Liver (tissue), 8 donors: ENCODE measurements at regions not wholly inside any gene's neighbourhood (a gene's known extent, or its start where the extent isn't known, plus 50 kb on each side); places are given as distances from the start of the nearest gene placed in this dataset.

Experiments used
- DNase-seq: peaks from one replicate; pipeline ENCODE4 v3.0.0-alpha.2; 2017; ENCODE audit warnings: low spot score
- H3K27ac ChIP-seq, 2 donors: one replicate each; pipeline ENCODE4 v1.7.0; 2013; ENCODE audit warnings: inconsistent platforms in 2 of 2, low read length in 2 of 2, control low read depth in 1 of 2, low read depth in 1 of 2, mild to moderate bottlenecking in 1 of 2
- H3K27me3 ChIP-seq, 4 donors: one replicate each; pipeline versions ENCODE4 v1.6.1 to v1.7.0; 2013; ENCODE audit warnings: low read length in 3 of 4, inconsistent platforms in 1 of 4, mild to moderate bottlenecking in 1 of 4, moderate library complexity in 1 of 4; ENCODE audit not compliant: control insufficient read depth in 4 of 4, insufficient read depth in 4 of 4
- H3K36me3 ChIP-seq, 4 donors: one replicate each; pipeline versions ENCODE4 v1.6.1 to v1.7.0; 2013; ENCODE audit warnings: low read length in 3 of 4, mild to moderate bottlenecking in 3 of 4, low read depth in 1 of 4, moderate library complexity in 1 of 4; ENCODE audit not compliant: control insufficient read depth in 4 of 4, insufficient read depth in 3 of 4
- H3K4me1 ChIP-seq, 4 donors: one replicate each; pipeline versions ENCODE4 v1.6.1 to v1.7.0; 2013; ENCODE audit warnings: low read length in 3 of 4, mild to moderate bottlenecking in 3 of 4, moderate library complexity in 1 of 4; ENCODE audit not compliant: control insufficient read depth in 4 of 4, insufficient read depth in 4 of 4
- H3K4me3 ChIP-seq, 3 donors: one replicate each; pipeline versions ENCODE4 v1.6.1 to v1.7.0; 2013; ENCODE audit warnings: low read length in 3 of 3, control low read depth in 1 of 3, low read depth in 1 of 3, mild to moderate bottlenecking in 1 of 3
- H3K9ac ChIP-seq, 2 donors: one replicate each; pipeline ENCODE4 v1.7.0; 2013; ENCODE audit warnings: low read length in 2 of 2, mild to moderate bottlenecking in 2 of 2, moderate library complexity in 2 of 2, control low read depth in 1 of 2, low read depth in 1 of 2
- H3K9me3 ChIP-seq, 4 donors: one replicate each; pipeline versions ENCODE4 v1.6.1 to v1.7.0; 2013; ENCODE audit warnings: low read length in 3 of 4; ENCODE audit not compliant: control insufficient read depth in 4 of 4
- EGR1 ChIP-seq, 2 donors: IDR thresholded peaks; 2 replicates each; pipeline ENCODE4 v1.6.1; 2016 to 2018; ENCODE audit warnings: antibody characterized with exemption in 2 of 2, low read depth in 2 of 2
- FOXA1 ChIP-seq: IDR thresholded peaks from 2 replicates; pipeline ENCODE4 v1.6.1; 2016; ENCODE audit warnings: antibody characterized with exemption
- FOXA2 ChIP-seq: IDR thresholded peaks from 2 replicates; pipeline ENCODE4 v1.6.1; 2016; ENCODE audit warnings: antibody characterized with exemption
- GABPA ChIP-seq, 2 donors: IDR thresholded peaks in 1 of 2; conservative IDR thresholded peaks in 1 of 2; 2 replicates each; pipeline ENCODE4 v1.6.1; 2016; ENCODE audit warnings: antibody characterized with exemption in 2 of 2, mild to moderate bottlenecking in 1 of 2, moderate library complexity in 1 of 2
- HNF4A ChIP-seq, 2 donors: conservative IDR thresholded peaks; 2 replicates each; pipeline ENCODE4 v1.6.1; 2016; ENCODE audit warnings: antibody characterized with exemption in 2 of 2, mild to moderate bottlenecking in 2 of 2
- HNF4G ChIP-seq: IDR thresholded peaks from 2 replicates; pipeline ENCODE4 v1.6.1; 2016; ENCODE audit warnings: antibody characterized with exemption
- JUND ChIP-seq, 2 donors: IDR thresholded peaks; 2 replicates each; pipeline ENCODE4 v1.6.1; 2016; ENCODE audit warnings: antibody characterized with exemption in 2 of 2
- NR2F2 ChIP-seq: IDR thresholded peaks from 2 replicates; pipeline ENCODE4 v1.6.1; 2016; ENCODE audit warnings: antibody characterized with exemption
- RAD21 ChIP-seq, 2 donors: IDR thresholded peaks; 2 replicates each; pipeline ENCODE4 v1.6.1; 2016; ENCODE audit warnings: antibody characterized with exemption in 2 of 2, mild to moderate bottlenecking in 2 of 2
- RXRA ChIP-seq, 2 donors: IDR thresholded peaks; 2 replicates each; pipeline ENCODE4 v1.6.1; 2017 to 2018; ENCODE audit warnings: antibody characterized with exemption in 2 of 2, mild to moderate bottlenecking in 1 of 2
- SP1 ChIP-seq: IDR thresholded peaks from 2 replicates; pipeline ENCODE4 v1.6.1; 2018; ENCODE audit warnings: antibody characterized with exemption, mild to moderate bottlenecking
- TAF1 ChIP-seq: conservative IDR thresholded peaks from 2 replicates; pipeline ENCODE4 v1.6.1; 2016; ENCODE audit warnings: antibody characterized with exemption, mild to moderate bottlenecking
- YY1 ChIP-seq: IDR thresholded peaks from 2 replicates; pipeline ENCODE4 v1.6.1; 2016; ENCODE audit warnings: antibody characterized with exemption, mild to moderate bottlenecking
- ZBTB33 ChIP-seq: IDR thresholded peaks from 2 replicates; pipeline ENCODE4 v1.6.1; 2016; ENCODE audit warnings: antibody characterized with exemption
- WGBS: extraction: QIAGEN DNeasy Blood & Tissue Kit; methylation state at CpG from one replicate; pipeline ENCODE4 v1.1.7; 2013; 5-methylcytosine and 5-hydroxymethylcytosine counted together
- TF ChIP-seq, protein P1 (sequence below): IDR thresholded peaks from 2 replicates; pipeline ENCODE4 v1.6.1; 2016; ENCODE audit warnings: antibody characterized with exemption
- TF ChIP-seq, protein P2 (sequence below): fragments of 150-350 bp; IDR thresholded peaks from 2 replicates; pipeline ENCODE4 v1.5.1; 2017; ENCODE audit warnings: improper control_type of control experiment, low read depth, low read length; ENCODE audit not compliant: missing input control
- TF ChIP-seq, protein P3 (sequence below): IDR thresholded peaks from 2 replicates; pipeline ENCODE4 v1.6.1; 2016; ENCODE audit warnings: antibody characterized with exemption, mild to moderate bottlenecking
- TF ChIP-seq, protein P4 (sequence below): IDR thresholded peaks from 2 replicates; pipeline ENCODE4 v1.6.1; 2016; ENCODE audit warnings: antibody characterized with exemption
- donor health status: healthy.
- donor health status: healthy.
- donor health status: healthy.
- donor health status: healthy.
- donor health status: healthy.

DNA sequence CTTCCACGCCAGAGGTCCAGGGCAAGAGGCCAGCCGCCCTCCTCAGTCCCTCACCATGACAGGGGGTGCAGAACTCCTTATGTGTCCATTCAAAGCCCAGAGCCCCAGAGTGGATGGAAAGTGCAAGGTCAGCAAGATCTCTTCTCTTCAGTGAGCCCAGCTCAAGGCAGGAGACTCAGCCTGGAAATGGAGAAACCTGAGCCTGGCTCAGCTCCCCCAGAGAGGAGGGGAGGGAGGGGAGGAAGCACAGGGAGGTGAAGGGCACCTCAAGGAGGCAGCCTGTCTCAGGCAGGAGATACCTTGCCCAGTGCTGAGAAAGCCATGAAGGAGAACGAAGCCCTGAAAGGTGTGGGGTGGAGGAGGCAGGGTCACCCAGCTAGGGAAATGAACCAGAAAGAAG lies 121.8 kb upstream of the PJA1 start:
- no peak for DNase-seq
- no peaks in the 10 kb centered on the region for H3K9me3 ChIP-seq
- no peak overlapping the region for H3K27ac ChIP-seq
- no peak overlapping the region for H3K9ac ChIP-seq
- no peaks in the 10 kb centered on the region for H3K27me3 ChIP-seq
- no peak for TF ChIP-seq SP1
- no peak for TF ChIP-seq GABPA (IDR thresholded peaks at IDR 0.05 in 1 of 2, conservative IDR thresholded peaks at IDR 0.05 in 1 of 2)
- TF ChIP-seq FOXA1 = no peak
- TF ChIP-seq, protein P1, sequence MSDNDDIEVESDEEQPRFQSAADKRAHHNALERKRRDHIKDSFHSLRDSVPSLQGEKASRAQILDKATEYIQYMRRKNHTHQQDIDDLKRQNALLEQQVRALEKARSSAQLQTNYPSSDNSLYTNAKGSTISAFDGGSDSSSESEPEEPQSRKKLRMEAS = no peak
- TF ChIP-seq YY1 = no peak
- TF ChIP-seq, protein P2, sequence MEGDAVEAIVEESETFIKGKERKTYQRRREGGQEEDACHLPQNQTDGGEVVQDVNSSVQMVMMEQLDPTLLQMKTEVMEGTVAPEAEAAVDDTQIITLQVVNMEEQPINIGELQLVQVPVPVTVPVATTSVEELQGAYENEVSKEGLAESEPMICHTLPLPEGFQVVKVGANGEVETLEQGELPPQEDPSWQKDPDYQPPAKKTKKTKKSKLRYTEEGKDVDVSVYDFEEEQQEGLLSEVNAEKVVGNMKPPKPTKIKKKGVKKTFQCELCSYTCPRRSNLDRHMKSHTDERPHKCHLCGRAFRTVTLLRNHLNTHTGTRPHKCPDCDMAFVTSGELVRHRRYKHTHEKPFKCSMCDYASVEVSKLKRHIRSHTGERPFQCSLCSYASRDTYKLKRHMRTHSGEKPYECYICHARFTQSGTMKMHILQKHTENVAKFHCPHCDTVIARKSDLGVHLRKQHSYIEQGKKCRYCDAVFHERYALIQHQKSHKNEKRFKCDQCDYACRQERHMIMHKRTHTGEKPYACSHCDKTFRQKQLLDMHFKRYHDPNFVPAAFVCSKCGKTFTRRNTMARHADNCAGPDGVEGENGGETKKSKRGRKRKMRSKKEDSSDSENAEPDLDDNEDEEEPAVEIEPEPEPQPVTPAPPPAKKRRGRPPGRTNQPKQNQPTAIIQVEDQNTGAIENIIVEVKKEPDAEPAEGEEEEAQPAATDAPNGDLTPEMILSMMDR = no peak
- no peak for TF ChIP-seq NR2F2
- TF ChIP-seq, protein P3, sequence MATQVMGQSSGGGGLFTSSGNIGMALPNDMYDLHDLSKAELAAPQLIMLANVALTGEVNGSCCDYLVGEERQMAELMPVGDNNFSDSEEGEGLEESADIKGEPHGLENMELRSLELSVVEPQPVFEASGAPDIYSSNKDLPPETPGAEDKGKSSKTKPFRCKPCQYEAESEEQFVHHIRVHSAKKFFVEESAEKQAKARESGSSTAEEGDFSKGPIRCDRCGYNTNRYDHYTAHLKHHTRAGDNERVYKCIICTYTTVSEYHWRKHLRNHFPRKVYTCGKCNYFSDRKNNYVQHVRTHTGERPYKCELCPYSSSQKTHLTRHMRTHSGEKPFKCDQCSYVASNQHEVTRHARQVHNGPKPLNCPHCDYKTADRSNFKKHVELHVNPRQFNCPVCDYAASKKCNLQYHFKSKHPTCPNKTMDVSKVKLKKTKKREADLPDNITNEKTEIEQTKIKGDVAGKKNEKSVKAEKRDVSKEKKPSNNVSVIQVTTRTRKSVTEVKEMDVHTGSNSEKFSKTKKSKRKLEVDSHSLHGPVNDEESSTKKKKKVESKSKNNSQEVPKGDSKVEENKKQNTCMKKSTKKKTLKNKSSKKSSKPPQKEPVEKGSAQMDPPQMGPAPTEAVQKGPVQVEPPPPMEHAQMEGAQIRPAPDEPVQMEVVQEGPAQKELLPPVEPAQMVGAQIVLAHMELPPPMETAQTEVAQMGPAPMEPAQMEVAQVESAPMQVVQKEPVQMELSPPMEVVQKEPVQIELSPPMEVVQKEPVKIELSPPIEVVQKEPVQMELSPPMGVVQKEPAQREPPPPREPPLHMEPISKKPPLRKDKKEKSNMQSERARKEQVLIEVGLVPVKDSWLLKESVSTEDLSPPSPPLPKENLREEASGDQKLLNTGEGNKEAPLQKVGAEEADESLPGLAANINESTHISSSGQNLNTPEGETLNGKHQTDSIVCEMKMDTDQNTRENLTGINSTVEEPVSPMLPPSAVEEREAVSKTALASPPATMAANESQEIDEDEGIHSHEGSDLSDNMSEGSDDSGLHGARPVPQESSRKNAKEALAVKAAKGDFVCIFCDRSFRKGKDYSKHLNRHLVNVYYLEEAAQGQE = no peak
- no peak for TF ChIP-seq RAD21 (IDR thresholded peaks at IDR 0.05)
- H3K4me1 ChIP-seq = peaks cover 4 to 25% (median 17%) of the 10 kb centered on the region in 4 donors
- 92% methylated on average over 3 of the region's 3 CpGs for WGBS
- no peak overlapping the region for H3K4me3 ChIP-seq
- H3K36me3 ChIP-seq = no peaks in the 10 kb centered on the region

DNA sequence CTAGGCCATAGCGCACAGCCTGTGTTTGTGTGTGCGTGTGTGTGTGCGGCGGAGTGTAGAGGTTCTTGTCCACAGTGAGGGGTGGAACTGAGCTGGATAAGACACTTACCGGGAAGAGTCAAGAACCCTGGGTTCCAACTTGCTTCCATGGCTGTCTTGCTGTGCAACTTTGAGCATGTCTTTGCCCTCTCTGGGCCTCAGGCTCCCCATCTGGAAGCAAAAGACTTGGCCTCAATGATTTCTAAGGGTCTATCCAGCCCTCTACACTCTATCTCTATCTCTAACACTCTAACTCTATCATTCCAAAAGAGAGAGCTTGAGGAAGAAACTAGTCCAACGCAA lies 121.3 kb upstream of the PJA1 start:
- H3K4me1 ChIP-seq = peaks cover 4 to 27% (median 18%) of the 10 kb centered on the region in 4 donors
- H3K27ac ChIP-seq = no peak overlapping the region
- TF ChIP-seq RXRA (IDR thresholded peaks at IDR 0.05) (no peak), GABPA (IDR thresholded peaks at IDR 0.05 in 1 of 2, conservative IDR thresholded peaks at IDR 0.05 in 1 of 2) (no peak), HNF4A (conservative IDR thresholded peaks at IDR 0.05) (no peak), FOXA1 (no peak), RAD21 (IDR thresholded peaks at IDR 0.05) (no peak), ZBTB33 (no peak), HNF4G (no peak), SP1 (no peak), FOXA2 (no peak), JUND (IDR thresholded peaks at IDR 0.05) (no peak), YY1 (no peak), EGR1 (IDR thresholded peaks at IDR 0.05; ENCODE audit: low read depth in 2 of 2) (no peak), TAF1 (no peak), NR2F2 (no peak)
- TF ChIP-seq, protein P1 = no peak
- TF ChIP-seq, protein P4, sequence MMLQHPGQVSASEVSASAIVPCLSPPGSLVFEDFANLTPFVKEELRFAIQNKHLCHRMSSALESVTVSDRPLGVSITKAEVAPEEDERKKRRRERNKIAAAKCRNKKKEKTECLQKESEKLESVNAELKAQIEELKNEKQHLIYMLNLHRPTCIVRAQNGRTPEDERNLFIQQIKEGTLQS = no peak
- TF ChIP-seq, protein P2 = no peak
- TF ChIP-seq, protein P3 = no peak
- H3K36me3 ChIP-seq = no peaks in the 10 kb centered on the region
- no peak overlapping the region for H3K9ac ChIP-seq
- H3K27me3 ChIP-seq = no peaks in the 10 kb centered on the region
- no peaks in the 10 kb centered on the region for H3K9me3 ChIP-seq
- 88% methylated on average over 6 of the region's 6 CpGs for WGBS
- no peak for DNase-seq
- H3K4me3 ChIP-seq = no peak overlapping the region
